GM23338 (cell line): ENCODE measurements at regions not wholly inside any gene's neighbourhood (a gene's known extent, or its start where the extent isn't known, plus 50 kb on each side); places are given as distances from the start of the nearest gene placed in this dataset.

Experiments used
- ATAC-seq: fragments of 200-7000 bp; cut with Tn5 transposase; 3 replicates; pipeline ENCODE4 v1.9.1; 2020
- DNase-seq: peaks from one replicate; pipeline ENCODE4 v3.0.0-alpha.2; 2015; ENCODE audit warnings: low spot score
- H2AFZ ChIP-seq: fragments of 200-600 bp; sonication (generic); 2 replicates; pipeline ENCODE4 v1.8.0; 2016; ENCODE audit warnings: antibody characterized with exemption, mild to moderate bottlenecking, moderate library complexity
- H3F3A ChIP-seq: fragments of 200-600 bp; sonication (generic); replicated peaks from 2 replicates; pipeline ENCODE4 v1.8.0; 2017; ENCODE audit warnings: antibody characterized with exemption, mixed run types, low read depth
- H3K27ac ChIP-seq: fragments of 200-600 bp; sonication (generic); 2 replicates; pipeline ENCODE4 v1.6.1; 2016; ENCODE audit warnings: low read depth
- H3K27me3 ChIP-seq: fragments of 200-600 bp; sonication (generic); 2 replicates; pipeline ENCODE4 v1.8.0; 2016; ENCODE audit warnings: mild to moderate bottlenecking, mixed run types, moderate library complexity; ENCODE audit not compliant: insufficient read depth
- H3K36me3 ChIP-seq: fragments of 200-600 bp; sonication (generic); 2 replicates; pipeline ENCODE4 v1.8.0; 2016; ENCODE audit warnings: mild to moderate bottlenecking; ENCODE audit not compliant: insufficient read depth
- H3K4me1 ChIP-seq: fragments of 200-600 bp; sonication (generic); 2 replicates; pipeline ENCODE4 v1.8.0; 2016; ENCODE audit warnings: mild to moderate bottlenecking, moderate library complexity; ENCODE audit not compliant: insufficient read depth
- H3K4me2 ChIP-seq: fragments of 200-600 bp; sonication (generic); 2 replicates; pipeline ENCODE4 v1.7.1; 2017; ENCODE audit warnings: mixed run types
- H3K4me3 ChIP-seq: fragments of 200-600 bp; sonication (generic); 2 replicates; pipeline ENCODE4 v1.6.1; 2016; ENCODE audit warnings: mixed run types
- H3K79me2 ChIP-seq: fragments of 200-600 bp; sonication (generic); replicated peaks from 2 replicates; pipeline ENCODE4 v1.8.0; 2017; ENCODE audit warnings: mild to moderate bottlenecking; ENCODE audit not compliant: insufficient read depth
- H3K9me2 ChIP-seq: fragments of 200-600 bp; sonication (generic); 2 replicates; pipeline ENCODE4 v1.8.0; 2017; ENCODE audit not compliant: insufficient read depth
- H4K20me1 ChIP-seq: fragments of 200-600 bp; sonication (generic); replicated peaks from 2 replicates; pipeline ENCODE4 v1.8.0; 2017; ENCODE audit warnings: mild to moderate bottlenecking; ENCODE audit not compliant: insufficient read depth
- H3K27ac Mint-ChIP-seq: 2 replicates; pipeline ENCODE4 v1.8.0; 2020; ENCODE audit warnings: inconsistent platforms, mild to moderate bottlenecking, moderate library complexity, mixed read lengths
- H3K27me3 Mint-ChIP-seq: 3 replicates; pipeline ENCODE4 v1.8.0; 2022; ENCODE audit warnings: low read depth, mild to moderate bottlenecking, moderate library complexity, mixed read lengths, inconsistent platforms; ENCODE audit not compliant: insufficient read depth, poor library complexity
- H3K36me3 Mint-ChIP-seq: 3 replicates; pipeline ENCODE4 v1.8.0; 2021; ENCODE audit warnings: low read depth, mild to moderate bottlenecking, inconsistent platforms, moderate library complexity, mixed read lengths
- H3K4me1 Mint-ChIP-seq: 3 replicates; pipeline ENCODE4 v1.8.0; 2020; ENCODE audit warnings: mild to moderate bottlenecking, inconsistent platforms, mixed read lengths
- H3K4me3 Mint-ChIP-seq: 3 replicates; pipeline ENCODE4 v1.8.0; 2021; ENCODE audit warnings: moderate library complexity, mild to moderate bottlenecking, inconsistent platforms, mixed read lengths
- H3K9me3 Mint-ChIP-seq: 3 replicates; pipeline ENCODE4 v1.8.0; 2020; ENCODE audit warnings: moderate library complexity, mild to moderate bottlenecking, inconsistent platforms, mixed read lengths
- CTCF ChIP-seq, 2 experiments: fragments of 200-600 bp in 1 of 2; sonication (generic) in 1 of 2; conservative IDR thresholded peaks; 2 replicates each; pipeline versions ENCODE4 v1.5.1 to v1.6.1; 2016 to 2017; ENCODE audit warnings: antibody characterized with exemption in 2 of 2, low read depth in 2 of 2, mild to moderate bottlenecking in 2 of 2, moderate library complexity in 1 of 2
- EZH2 ChIP-seq: fragments of 200-600 bp; sonication (generic); IDR thresholded peaks from one replicate; pipeline ENCODE4 v1.8.0; 2017; ENCODE audit warnings: antibody characterized with exemption, mild to moderate bottlenecking, low read depth; ENCODE audit not compliant: unreplicated experiment
- EZH2phosphoT487 ChIP-seq: fragments of 200-600 bp; sonication (generic); IDR thresholded peaks from one replicate; pipeline ENCODE4 v1.8.1; 2018; ENCODE audit warnings: antibody characterized with exemption; ENCODE audit not compliant: unreplicated experiment
- JUNB ChIP-seq: IDR thresholded peaks from one replicate; pipeline ENCODE4 v1.6.1; 2016; ENCODE audit warnings: antibody characterized with exemption; ENCODE audit not compliant: unreplicated experiment
- ZNF462 ChIP-seq: fragments of 250-450 bp; sonication (Bioruptor Pico); IDR thresholded peaks from 2 replicates; pipeline ENCODE4 v1.5.0; 2020; ENCODE audit warnings: mild to moderate bottlenecking, moderate library complexity

GRCh38 chr3:73705792-73706191 is 81.1 kb upstream of the PDZRN3 start (continued):
- TF ChIP-seq ZNF462 (no peak), CTCF (conservative IDR thresholded peaks at IDR 0.05; ENCODE audit: low read depth in 2 of 2) (no peak), EZH2 (no peak), JUNB (no peak)

GRCh38 chr3:73699327-73699726 is 74.6 kb upstream of the PDZRN3 start:
- Mint-ChIP-seq H3K9me3 (no peaks in the 10 kb centered on the region), H3K27me3 (peaks cover 1% of the 10 kb centered on the region), H3K27ac (no peak overlapping the region), H3K4me3 (no peak overlapping the region), H3K4me1 (no peaks in the 10 kb centered on the region), H3K36me3 (no peaks in the 10 kb centered on the region)
- H3K4me2 ChIP-seq, result no peak overlapping the region
- peaks cover 9% of the 10 kb centered on the region; the same call in 1 of the 2 replicates for H3K9me2 ChIP-seq
- H3K4me1 ChIP-seq, result no peaks in the 10 kb centered on the region
- H3K36me3 ChIP-seq, result no peaks in the 10 kb centered on the region
- no peak overlapping the region for H2AFZ ChIP-seq
- no peaks in the 10 kb centered on the region for H3K27me3 ChIP-seq
- no peaks in the 10 kb centered on the region for H4K20me1 ChIP-seq
- ATAC-seq, result no peak
- no peak for DNase-seq
- no peak overlapping the region for H3K27ac ChIP-seq
- H3F3A ChIP-seq, result no peaks in the 10 kb centered on the region
- H3K79me2 ChIP-seq, result no peaks in the 10 kb centered on the region
- H3K4me3 ChIP-seq, result no peak overlapping the region
- TF ChIP-seq EZH2phosphoT487 (no peak), ZNF462 (no peak)
